Liver (tissue), 7 donors: ENCODE measurements at regions not wholly inside any gene's neighbourhood (a gene's known extent, or its start where the extent isn't known, plus 50 kb on each side); places are given as distances from the start of the nearest gene placed in this dataset.

ENCODE experiments used
- DNase-seq: peaks from one replicate; pipeline ENCODE4 v3.0.0-alpha.2; 2017; ENCODE audit warnings: low spot score
- H3K27ac ChIP-seq, 2 donors: one replicate each; pipeline ENCODE4 v1.7.0; 2013; ENCODE audit warnings: inconsistent platforms in 2 of 2, low read length in 2 of 2, control low read depth in 1 of 2, low read depth in 1 of 2, mild to moderate bottlenecking in 1 of 2
- H3K27me3 ChIP-seq, 4 donors: one replicate each; pipeline versions ENCODE4 v1.6.1 to v1.7.0; 2013; ENCODE audit warnings: low read length in 3 of 4, inconsistent platforms in 1 of 4, mild to moderate bottlenecking in 1 of 4, moderate library complexity in 1 of 4; ENCODE audit not compliant: control insufficient read depth in 4 of 4, insufficient read depth in 4 of 4
- H3K36me3 ChIP-seq, 4 donors: one replicate each; pipeline versions ENCODE4 v1.6.1 to v1.7.0; 2013; ENCODE audit warnings: low read length in 3 of 4, mild to moderate bottlenecking in 3 of 4, low read depth in 1 of 4, moderate library complexity in 1 of 4; ENCODE audit not compliant: control insufficient read depth in 4 of 4, insufficient read depth in 3 of 4
- H3K4me1 ChIP-seq, 4 donors: one replicate each; pipeline versions ENCODE4 v1.6.1 to v1.7.0; 2013; ENCODE audit warnings: low read length in 3 of 4, mild to moderate bottlenecking in 3 of 4, moderate library complexity in 1 of 4; ENCODE audit not compliant: control insufficient read depth in 4 of 4, insufficient read depth in 4 of 4
- H3K4me3 ChIP-seq, 3 donors: one replicate each; pipeline versions ENCODE4 v1.6.1 to v1.7.0; 2013; ENCODE audit warnings: low read length in 3 of 3, control low read depth in 1 of 3, low read depth in 1 of 3, mild to moderate bottlenecking in 1 of 3
- H3K9ac ChIP-seq, 2 donors: one replicate each; pipeline ENCODE4 v1.7.0; 2013; ENCODE audit warnings: low read length in 2 of 2, mild to moderate bottlenecking in 2 of 2, moderate library complexity in 2 of 2, control low read depth in 1 of 2, low read depth in 1 of 2
- H3K9me3 ChIP-seq, 4 donors: one replicate each; pipeline versions ENCODE4 v1.6.1 to v1.7.0; 2013; ENCODE audit warnings: low read length in 3 of 4; ENCODE audit not compliant: control insufficient read depth in 4 of 4
- FOXA2 ChIP-seq: IDR thresholded peaks from 2 replicates; pipeline ENCODE4 v1.6.1; 2016; ENCODE audit warnings: antibody characterized with exemption
- NR2F2 ChIP-seq: IDR thresholded peaks from 2 replicates; pipeline ENCODE4 v1.6.1; 2016; ENCODE audit warnings: antibody characterized with exemption
- RAD21 ChIP-seq, 2 donors: IDR thresholded peaks; 2 replicates each; pipeline ENCODE4 v1.6.1; 2016; ENCODE audit warnings: antibody characterized with exemption in 2 of 2, mild to moderate bottlenecking in 2 of 2
- RXRA ChIP-seq, 2 donors: IDR thresholded peaks; 2 replicates each; pipeline ENCODE4 v1.6.1; 2017 to 2018; ENCODE audit warnings: antibody characterized with exemption in 2 of 2, mild to moderate bottlenecking in 1 of 2
- SP1 ChIP-seq: IDR thresholded peaks from 2 replicates; pipeline ENCODE4 v1.6.1; 2018; ENCODE audit warnings: antibody characterized with exemption, mild to moderate bottlenecking
- YY1 ChIP-seq: IDR thresholded peaks from 2 replicates; pipeline ENCODE4 v1.6.1; 2016; ENCODE audit warnings: antibody characterized with exemption, mild to moderate bottlenecking
- WGBS: extraction: QIAGEN DNeasy Blood & Tissue Kit; methylation state at CpG from one replicate; pipeline ENCODE4 v1.1.7; 2013; 5-methylcytosine and 5-hydroxymethylcytosine counted together
- TF ChIP-seq, protein P1 (sequence below): IDR thresholded peaks from 2 replicates; pipeline ENCODE4 v1.6.1; 2016; ENCODE audit warnings: antibody characterized with exemption, mild to moderate bottlenecking
- donor health status: healthy.
- donor health status: healthy.
- donor health status: healthy.
- donor health status: healthy.

DNA sequence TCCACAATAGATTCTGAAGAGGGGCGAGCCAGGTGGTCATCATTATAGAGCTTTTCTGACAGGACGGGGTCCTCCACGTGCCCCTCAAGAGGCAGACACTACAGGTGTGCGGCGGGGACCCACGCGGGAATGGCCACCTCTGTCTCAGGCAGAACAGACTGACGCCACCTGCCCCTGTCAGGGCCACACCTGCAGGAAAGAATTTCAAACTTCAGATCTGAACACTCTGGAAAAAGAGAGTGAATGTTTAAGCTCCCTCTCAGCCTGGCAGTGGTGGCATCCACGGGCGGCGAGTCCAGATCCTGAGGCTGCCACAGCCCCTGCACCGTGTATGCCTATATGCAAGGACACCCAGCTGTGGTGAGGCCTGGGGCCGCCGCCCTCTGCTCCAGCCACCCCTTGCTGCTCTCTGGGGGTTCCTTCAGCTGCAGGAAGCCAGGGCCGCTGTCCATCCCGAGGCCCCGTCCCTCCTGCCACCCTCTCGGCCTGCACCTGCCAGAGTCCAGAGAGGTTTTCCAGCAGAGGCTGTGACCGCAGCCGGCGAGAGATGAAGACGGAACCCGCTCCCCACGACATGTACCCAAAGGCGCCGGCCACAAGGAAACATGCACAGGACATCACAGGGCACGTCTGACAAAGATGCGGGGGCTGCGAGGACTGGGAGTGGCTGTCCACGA lies 234.9 kb downstream of the ERMARD start:
- Histone ChIP-seq H3K9ac (no peak overlapping the region), H3K27ac (no peak overlapping the region), H3K27me3 (no peaks in the 10 kb centered on the region), H3K4me1 (no peaks in the 10 kb centered on the region), H3K4me3 (no peak overlapping the region), H3K36me3 (no peaks in the 10 kb centered on the region), H3K9me3 (no peaks in the 10 kb centered on the region)
- TF ChIP-seq YY1 (no peak), RAD21 (IDR thresholded peaks at IDR 0.05) (no peak), FOXA2 (no peak)
- TF ChIP-seq, protein P1, sequence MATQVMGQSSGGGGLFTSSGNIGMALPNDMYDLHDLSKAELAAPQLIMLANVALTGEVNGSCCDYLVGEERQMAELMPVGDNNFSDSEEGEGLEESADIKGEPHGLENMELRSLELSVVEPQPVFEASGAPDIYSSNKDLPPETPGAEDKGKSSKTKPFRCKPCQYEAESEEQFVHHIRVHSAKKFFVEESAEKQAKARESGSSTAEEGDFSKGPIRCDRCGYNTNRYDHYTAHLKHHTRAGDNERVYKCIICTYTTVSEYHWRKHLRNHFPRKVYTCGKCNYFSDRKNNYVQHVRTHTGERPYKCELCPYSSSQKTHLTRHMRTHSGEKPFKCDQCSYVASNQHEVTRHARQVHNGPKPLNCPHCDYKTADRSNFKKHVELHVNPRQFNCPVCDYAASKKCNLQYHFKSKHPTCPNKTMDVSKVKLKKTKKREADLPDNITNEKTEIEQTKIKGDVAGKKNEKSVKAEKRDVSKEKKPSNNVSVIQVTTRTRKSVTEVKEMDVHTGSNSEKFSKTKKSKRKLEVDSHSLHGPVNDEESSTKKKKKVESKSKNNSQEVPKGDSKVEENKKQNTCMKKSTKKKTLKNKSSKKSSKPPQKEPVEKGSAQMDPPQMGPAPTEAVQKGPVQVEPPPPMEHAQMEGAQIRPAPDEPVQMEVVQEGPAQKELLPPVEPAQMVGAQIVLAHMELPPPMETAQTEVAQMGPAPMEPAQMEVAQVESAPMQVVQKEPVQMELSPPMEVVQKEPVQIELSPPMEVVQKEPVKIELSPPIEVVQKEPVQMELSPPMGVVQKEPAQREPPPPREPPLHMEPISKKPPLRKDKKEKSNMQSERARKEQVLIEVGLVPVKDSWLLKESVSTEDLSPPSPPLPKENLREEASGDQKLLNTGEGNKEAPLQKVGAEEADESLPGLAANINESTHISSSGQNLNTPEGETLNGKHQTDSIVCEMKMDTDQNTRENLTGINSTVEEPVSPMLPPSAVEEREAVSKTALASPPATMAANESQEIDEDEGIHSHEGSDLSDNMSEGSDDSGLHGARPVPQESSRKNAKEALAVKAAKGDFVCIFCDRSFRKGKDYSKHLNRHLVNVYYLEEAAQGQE, result no peak
- 94% methylated on average over 30 of the region's 30 CpGs for WGBS
- DNase-seq, result no peak

DNA sequence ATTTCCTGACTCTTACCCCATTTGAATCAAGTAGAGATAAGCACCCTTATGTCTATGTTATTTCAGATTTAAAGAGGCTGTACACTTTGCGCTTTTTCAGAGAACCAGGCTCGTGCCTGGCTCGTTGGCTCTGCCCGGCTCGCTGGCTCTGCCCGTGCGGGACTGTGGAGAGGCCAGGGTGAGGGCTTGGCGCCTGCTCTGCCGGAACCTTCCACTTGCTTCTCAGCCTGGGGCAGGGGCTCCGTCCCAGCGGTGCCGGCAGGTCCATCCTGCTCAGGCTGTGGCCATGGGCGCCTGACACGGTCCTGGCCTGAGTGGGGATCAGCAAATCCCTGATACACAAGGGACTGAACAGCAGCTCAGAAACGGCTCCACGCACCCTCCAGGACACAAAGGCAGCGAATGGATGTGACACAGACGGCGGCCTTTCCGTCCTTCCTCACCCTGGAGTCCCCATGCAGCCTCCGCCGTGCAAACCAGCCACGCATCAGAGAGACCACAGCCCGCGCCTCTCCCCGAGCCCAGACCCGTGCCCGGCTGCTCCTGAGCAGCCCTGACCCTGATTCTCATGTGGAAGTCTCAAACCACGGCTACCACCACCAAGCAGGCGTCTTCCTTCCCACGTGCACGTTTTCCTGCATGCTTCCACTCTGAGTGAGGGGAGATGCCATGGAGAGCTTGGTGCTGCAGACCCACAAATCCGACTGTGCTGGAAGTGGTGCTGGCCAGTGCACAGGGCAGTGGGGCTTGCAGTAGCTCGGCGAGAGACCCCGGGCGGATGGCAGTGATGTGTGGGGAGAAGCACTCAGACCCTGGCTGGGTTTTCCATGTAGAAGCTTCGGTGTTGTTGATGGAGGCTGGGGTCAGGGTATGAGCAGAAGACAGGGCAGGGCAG lies 233.9 kb downstream of the ERMARD start:
- no peak for TF ChIP-seq YY1
- TF ChIP-seq RXRA (IDR thresholded peaks at IDR 0.05), result no peak
- Histone ChIP-seq H3K36me3 (no peaks in the 10 kb centered on the region), H3K27me3 (no peaks in the 10 kb centered on the region), H3K27ac (no peak overlapping the region), H3K4me3 (no peak overlapping the region), H3K9me3 (no peaks in the 10 kb centered on the region), H3K9ac (no peak overlapping the region), H3K4me1 (no peaks in the 10 kb centered on the region)
- DNase-seq, result no peak
- WGBS, result 89% methylated on average over 38 of the region's 38 CpGs

GRCh38 chr6:169984181-169985120 lies 233.0 kb downstream of the ERMARD start:
- H3K9ac ChIP-seq, result no peak overlapping the region
- H3K4me1 ChIP-seq, result no peaks in the 10 kb centered on the region
- TF ChIP-seq NR2F2, result no peak
- TF ChIP-seq SP1, result no peak
- no peak for TF ChIP-seq RAD21 (IDR thresholded peaks at IDR 0.05)
- no peak for TF ChIP-seq YY1
- no peaks in the 10 kb centered on the region for H3K27me3 ChIP-seq
- no peaks in the 10 kb centered on the region for H3K36me3 ChIP-seq
- H3K4me3 ChIP-seq, result no peak overlapping the region
- WGBS, result 87% methylated on average over 40 of the region's 40 CpGs
- H3K9me3 ChIP-seq, result no peaks in the 10 kb centered on the region
- DNase-seq, result no peak
- no peak overlapping the region for H3K27ac ChIP-seq
